ENCODE measurements at regions not wholly inside any gene's neighbourhood (a gene's known extent, or its start where the extent isn't known, plus 50 kb on each side); places are given as distances from the start of the nearest gene placed in this dataset.
"Not testable (repeated sequence)": the region's sequence is repeated elsewhere in the genome, so short reads cannot be mapped to it uniquely, and the experiment has no call there.

- DNase-seq, result no peak
These were observed 486.1 kb downstream of the UQCRFS1 start for GRCh38 chr19:28726533-28727479.

GRCh38 chr19:28718909-28719308 is 494.0 kb downstream of the UQCRFS1 start:
- no peak for DNase-seq

GRCh38 chr19:28715157-28715556 is 497.8 kb downstream of the UQCRFS1 start:
- no peak for DNase-seq

GRCh38 chr19:28711411-28711810 is 501.5 kb downstream of the UQCRFS1 start:
- no peak for DNase-seq

- peak; percentile 36 for DNase-seq
These were observed 502.7 kb downstream of the UQCRFS1 start for GRCh38 chr19:28710278-28710677.

- DNase-seq, result no peak
These were observed 506.3 kb downstream of the UQCRFS1 start for GRCh38 chr19:28706693-28707092.

- DNase-seq, result no peak
These were observed 507.9 kb downstream of the UQCRFS1 start for GRCh38 chr19:28705008-28705407.

GRCh38 chr19:28703400-28703956 is 509.5 kb downstream of the UQCRFS1 start:
- no peak for DNase-seq

- DNase-seq, result no peak
These were observed 511.5 kb downstream of the UQCRFS1 start for GRCh38 chr19:28701491-28701890.

- no peak for DNase-seq
These were observed 512.8 kb downstream of the UQCRFS1 start for GRCh38 chr19:28700176-28700575.

GRCh38 chr19:28697308-28697707 is 515.6 kb downstream of the UQCRFS1 start:
- no peak for DNase-seq

- DNase-seq, result no peak
These were observed 518.1 kb downstream of the UQCRFS1 start for GRCh38 chr19:28694812-28695211.

GRCh38 chr19:28691683-28692082 is 521.3 kb downstream of the UQCRFS1 start:
- DNase-seq, result no peak

GRCh38 chr19:28689464-28689863 is 523.5 kb downstream of the UQCRFS1 start:
- DNase-seq, result not testable (repeated sequence)

- no peak for DNase-seq
These were observed 525.7 kb downstream of the UQCRFS1 start for GRCh38 chr19:28687296-28687695.

- DNase-seq, result no peak
These were observed 526.2 kb downstream of the UQCRFS1 start for GRCh38 chr19:28686756-28687155.

- no peak for DNase-seq
These were observed 527.1 kb downstream of the UQCRFS1 start for GRCh38 chr19:28685802-28686201.

- DNase-seq, result not testable (repeated sequence)
These were observed 527.9 kb downstream of the UQCRFS1 start for GRCh38 chr19:28685077-28685476.

- DNase-seq, result no peak
These were observed 532.8 kb downstream of the UQCRFS1 start for GRCh38 chr19:28680111-28680510.

GRCh38 chr19:28670836-28671235 is 542.1 kb downstream of the UQCRFS1 start:
- no peak for DNase-seq

- no peak for DNase-seq
These were observed 543.1 kb downstream of the UQCRFS1 start for GRCh38 chr19:28669804-28670203.

- no peak for DNase-seq
These were observed 545.5 kb downstream of the UQCRFS1 start for GRCh38 chr19:28667348-28667977.

- no peak for DNase-seq
These were observed 547.2 kb downstream of the UQCRFS1 start for GRCh38 chr19:28665748-28666147.

- DNase-seq, result no peak
These were observed 556.3 kb downstream of the UQCRFS1 start for GRCh38 chr19:28656644-28657043.
